Panc1 (cell line): ENCODE measurements at regions not wholly inside any gene's neighbourhood (a gene's known extent, or its start where the extent isn't known, plus 50 kb on each side); places are given as distances from the start of the nearest gene placed in this dataset.

Experiments used
- POLR2AphosphoS5 ChIP-seq: IDR thresholded peaks from 2 replicates; pipeline ENCODE4 v1.6.1; 2012; ENCODE audit warnings: mild to moderate bottlenecking, low read depth, low read length, moderate library complexity
- SIN3A ChIP-seq: IDR thresholded peaks from 2 replicates; pipeline ENCODE4 v1.6.1; 2012; ENCODE audit warnings: low read depth, mild to moderate bottlenecking, low read length, moderate library complexity, borderline replicate concordance; ENCODE audit not compliant: insufficient read depth
- TCF7L2 ChIP-seq: IDR thresholded peaks from 2 replicates; pipeline ENCODE4 v1.6.1; 2011; ENCODE audit warnings: mild to moderate bottlenecking, low read depth, low read length, inconsistent platforms
- TF ChIP-seq, protein P1 (sequence below): fragments of 450-650 bp; IDR thresholded peaks from 2 replicates; pipeline ENCODE4 v1.5.1; 2017; ENCODE audit warnings: mild to moderate bottlenecking
- TF ChIP-seq, protein P2 (sequence below), 2 experiments: IDR thresholded peaks; 2 replicates each; pipeline ENCODE4 v1.6.1; 2011 to 2012; ENCODE audit warnings: low read depth in 2 of 2, control low read depth in 1 of 2, low read length in 1 of 2, mild to moderate bottlenecking in 1 of 2, moderate library complexity in 1 of 2; ENCODE audit not compliant: insufficient read depth in 1 of 2

DNA sequence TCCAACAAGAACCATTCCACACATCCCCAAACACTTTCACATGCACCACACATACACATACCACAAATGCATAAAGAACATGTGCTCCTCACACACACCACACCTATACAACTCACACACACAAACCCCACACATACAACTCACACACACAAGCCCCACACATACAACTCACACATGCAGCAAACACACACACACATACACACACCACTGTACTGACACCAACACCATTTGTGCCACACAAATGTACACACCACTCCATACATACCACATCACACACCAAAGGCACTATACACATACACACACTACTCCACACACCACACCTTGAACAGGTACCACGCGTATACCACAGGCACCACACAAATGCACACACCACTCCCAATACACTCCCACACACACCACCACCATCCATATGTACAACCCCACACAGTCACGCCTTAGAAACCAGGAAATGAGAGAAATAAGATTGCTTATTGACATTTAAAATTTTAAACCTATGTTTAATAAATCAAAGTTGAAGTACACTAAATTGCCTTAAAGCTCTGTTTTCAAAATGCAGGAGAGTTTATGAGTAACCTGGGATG lies 107.4 kb downstream of the ARL4A start:
- TF ChIP-seq, protein P1, sequence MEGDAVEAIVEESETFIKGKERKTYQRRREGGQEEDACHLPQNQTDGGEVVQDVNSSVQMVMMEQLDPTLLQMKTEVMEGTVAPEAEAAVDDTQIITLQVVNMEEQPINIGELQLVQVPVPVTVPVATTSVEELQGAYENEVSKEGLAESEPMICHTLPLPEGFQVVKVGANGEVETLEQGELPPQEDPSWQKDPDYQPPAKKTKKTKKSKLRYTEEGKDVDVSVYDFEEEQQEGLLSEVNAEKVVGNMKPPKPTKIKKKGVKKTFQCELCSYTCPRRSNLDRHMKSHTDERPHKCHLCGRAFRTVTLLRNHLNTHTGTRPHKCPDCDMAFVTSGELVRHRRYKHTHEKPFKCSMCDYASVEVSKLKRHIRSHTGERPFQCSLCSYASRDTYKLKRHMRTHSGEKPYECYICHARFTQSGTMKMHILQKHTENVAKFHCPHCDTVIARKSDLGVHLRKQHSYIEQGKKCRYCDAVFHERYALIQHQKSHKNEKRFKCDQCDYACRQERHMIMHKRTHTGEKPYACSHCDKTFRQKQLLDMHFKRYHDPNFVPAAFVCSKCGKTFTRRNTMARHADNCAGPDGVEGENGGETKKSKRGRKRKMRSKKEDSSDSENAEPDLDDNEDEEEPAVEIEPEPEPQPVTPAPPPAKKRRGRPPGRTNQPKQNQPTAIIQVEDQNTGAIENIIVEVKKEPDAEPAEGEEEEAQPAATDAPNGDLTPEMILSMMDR: no peak
- TF ChIP-seq SIN3A (no peak), POLR2AphosphoS5 (no peak), TCF7L2 (no peak)
- TF ChIP-seq, protein P2, sequence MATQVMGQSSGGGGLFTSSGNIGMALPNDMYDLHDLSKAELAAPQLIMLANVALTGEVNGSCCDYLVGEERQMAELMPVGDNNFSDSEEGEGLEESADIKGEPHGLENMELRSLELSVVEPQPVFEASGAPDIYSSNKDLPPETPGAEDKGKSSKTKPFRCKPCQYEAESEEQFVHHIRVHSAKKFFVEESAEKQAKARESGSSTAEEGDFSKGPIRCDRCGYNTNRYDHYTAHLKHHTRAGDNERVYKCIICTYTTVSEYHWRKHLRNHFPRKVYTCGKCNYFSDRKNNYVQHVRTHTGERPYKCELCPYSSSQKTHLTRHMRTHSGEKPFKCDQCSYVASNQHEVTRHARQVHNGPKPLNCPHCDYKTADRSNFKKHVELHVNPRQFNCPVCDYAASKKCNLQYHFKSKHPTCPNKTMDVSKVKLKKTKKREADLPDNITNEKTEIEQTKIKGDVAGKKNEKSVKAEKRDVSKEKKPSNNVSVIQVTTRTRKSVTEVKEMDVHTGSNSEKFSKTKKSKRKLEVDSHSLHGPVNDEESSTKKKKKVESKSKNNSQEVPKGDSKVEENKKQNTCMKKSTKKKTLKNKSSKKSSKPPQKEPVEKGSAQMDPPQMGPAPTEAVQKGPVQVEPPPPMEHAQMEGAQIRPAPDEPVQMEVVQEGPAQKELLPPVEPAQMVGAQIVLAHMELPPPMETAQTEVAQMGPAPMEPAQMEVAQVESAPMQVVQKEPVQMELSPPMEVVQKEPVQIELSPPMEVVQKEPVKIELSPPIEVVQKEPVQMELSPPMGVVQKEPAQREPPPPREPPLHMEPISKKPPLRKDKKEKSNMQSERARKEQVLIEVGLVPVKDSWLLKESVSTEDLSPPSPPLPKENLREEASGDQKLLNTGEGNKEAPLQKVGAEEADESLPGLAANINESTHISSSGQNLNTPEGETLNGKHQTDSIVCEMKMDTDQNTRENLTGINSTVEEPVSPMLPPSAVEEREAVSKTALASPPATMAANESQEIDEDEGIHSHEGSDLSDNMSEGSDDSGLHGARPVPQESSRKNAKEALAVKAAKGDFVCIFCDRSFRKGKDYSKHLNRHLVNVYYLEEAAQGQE (IDR thresholded peaks at IDR 0.05; ENCODE audit: insufficient read depth in 1 of 2, low read depth in 2 of 2, low read length in 1 of 2): no peak
